H9 (cell line): ENCODE measurements at regions not wholly inside any gene's neighbourhood (a gene's known extent, or its start where the extent isn't known, plus 50 kb on each side); places are given as distances from the start of the nearest gene placed in this dataset.

Experiments
- DNase-seq: peaks from one replicate; pipeline ENCODE4 v3.0.0-alpha.2; 2017
- H2AFZ ChIP-seq: one replicate; pipeline ENCODE4 v1.6.1; 2013; ENCODE audit warnings: mild to moderate bottlenecking, low read length, control low read depth, moderate library complexity
- H2AK5ac ChIP-seq: 2 replicates; pipeline ENCODE4 v1.6.1; 2013; ENCODE audit warnings: low read length, control low read depth, mixed read lengths; ENCODE audit not compliant: insufficient read length
- H2BK120ac ChIP-seq: one replicate; pipeline ENCODE4 v1.6.1; 2013; ENCODE audit warnings: low read depth, mild to moderate bottlenecking, low read length, control low read depth, inconsistent platforms; ENCODE audit not compliant: poor library complexity, severe bottlenecking
- H2BK12ac ChIP-seq: 2 replicates; pipeline ENCODE4 v1.6.1; 2013; ENCODE audit warnings: low read length, control low read depth, mixed read lengths, low read depth; ENCODE audit not compliant: insufficient read length
- H2BK15ac ChIP-seq: 2 replicates; pipeline ENCODE4 v1.6.1; 2013; ENCODE audit warnings: low read depth, low read length, control low read depth
- H2BK20ac ChIP-seq: one replicate; pipeline ENCODE4 v1.6.1; 2013; ENCODE audit warnings: low read depth, mild to moderate bottlenecking, low read length, control low read depth, inconsistent platforms; ENCODE audit not compliant: poor library complexity, severe bottlenecking
- H2BK5ac ChIP-seq: 2 replicates; pipeline ENCODE4 v1.6.1; 2013; ENCODE audit warnings: low read length, control low read depth, mixed read lengths; ENCODE audit not compliant: insufficient read length
- H3K14ac ChIP-seq: 2 replicates; pipeline ENCODE4 v1.6.1; 2013; ENCODE audit warnings: low read length, control low read depth; ENCODE audit not compliant: insufficient read depth
- H3K18ac ChIP-seq: 2 replicates; pipeline ENCODE4 v1.6.1; 2013; ENCODE audit warnings: low read depth, mild to moderate bottlenecking, mixed read lengths, low read length, control low read depth; ENCODE audit not compliant: insufficient read length
- H3K23ac ChIP-seq: 2 replicates; pipeline ENCODE4 v1.6.1; 2013; ENCODE audit warnings: low read length, control low read depth, mixed read lengths, low read depth; ENCODE audit not compliant: insufficient read length
- H3K23me2 ChIP-seq: 2 replicates; pipeline ENCODE4 v1.6.1; 2013; ENCODE audit warnings: low read depth, mild to moderate bottlenecking, mixed read lengths, low read length, control low read depth; ENCODE audit not compliant: insufficient read length, poor library complexity, severe bottlenecking
- H3K27ac ChIP-seq: 2 replicates; pipeline ENCODE4 v1.5.1; 2013; ENCODE audit warnings: low read length, control low read depth, mixed read lengths, low read depth; ENCODE audit not compliant: insufficient read length
- H3K27me3 ChIP-seq: 2 replicates; pipeline ENCODE4 v1.6.1; 2013; ENCODE audit warnings: low read length, control low read depth, inconsistent platforms; ENCODE audit not compliant: insufficient read depth
- H3K4ac ChIP-seq: 2 replicates; pipeline ENCODE4 v1.6.1; 2013; ENCODE audit warnings: low read depth, mild to moderate bottlenecking, control low read depth, inconsistent platforms, low read length, moderate library complexity
- H3K4me1 ChIP-seq: 2 replicates; pipeline ENCODE4 v1.6.1; 2013; ENCODE audit warnings: low read length, control low read depth, inconsistent platforms; ENCODE audit not compliant: insufficient read depth
- H3K4me2 ChIP-seq: 2 replicates; pipeline ENCODE4 v1.6.1; 2013; ENCODE audit warnings: low read length, control low read depth, mixed read lengths; ENCODE audit not compliant: insufficient read length, insufficient read depth
- H3K56ac ChIP-seq: 2 replicates; pipeline ENCODE4 v1.6.1; 2013; ENCODE audit warnings: low read depth, mild to moderate bottlenecking, mixed read lengths, low read length, control low read depth; ENCODE audit not compliant: insufficient read length
- H3K79me1 ChIP-seq: 2 replicates; pipeline ENCODE4 v1.6.1; 2013; ENCODE audit warnings: low read depth, mild to moderate bottlenecking, moderate library complexity, low read length, control low read depth, inconsistent platforms; ENCODE audit not compliant: insufficient read depth, poor library complexity, severe bottlenecking
- H3K79me2 ChIP-seq: 2 replicates; pipeline ENCODE4 v1.6.1; 2013; ENCODE audit warnings: low read length, control low read depth, inconsistent platforms; ENCODE audit not compliant: insufficient read depth
- H3K9ac ChIP-seq: 2 replicates; pipeline ENCODE4 v1.6.1; 2013; ENCODE audit warnings: low read length, control low read depth, mixed read lengths; ENCODE audit not compliant: insufficient read length; ENCODE audit errors: extremely low read depth
- H3K9me3 ChIP-seq: one replicate; pipeline ENCODE4 v1.6.1; 2013; ENCODE audit warnings: low read depth, low read length, inconsistent platforms; ENCODE audit not compliant: control insufficient read depth
- H3T11ph ChIP-seq: one replicate; pipeline ENCODE4 v1.6.1; 2013; ENCODE audit warnings: mild to moderate bottlenecking, low read length, control low read depth, inconsistent platforms
- H4K20me1 ChIP-seq: one replicate; pipeline ENCODE4 v1.6.1; 2013; ENCODE audit not compliant: control insufficient read depth, insufficient read length, insufficient read depth
- H4K5ac ChIP-seq: 2 replicates; pipeline ENCODE4 v1.6.1; 2013; ENCODE audit warnings: low read depth, mild to moderate bottlenecking, mixed read lengths, low read length, control low read depth; ENCODE audit not compliant: insufficient read length
- H4K8ac ChIP-seq: replicated peaks from 2 replicates; pipeline ENCODE4 v1.6.1; 2013; ENCODE audit warnings: low read length, control low read depth, mixed read lengths, low read depth; ENCODE audit not compliant: insufficient read length
- H4K91ac ChIP-seq: 2 replicates; pipeline ENCODE4 v1.6.1; 2013; ENCODE audit warnings: low read depth, mild to moderate bottlenecking, moderate library complexity, mixed read lengths, low read length, control low read depth; ENCODE audit not compliant: insufficient read length
- H3K27ac Mint-ChIP-seq, 3 experiments: 2 replicates in 2 of 3; 3 replicates in 1 of 3; pipeline ENCODE4 v1.8.0; 2020 to 2021; ENCODE audit warnings: mixed read lengths in 3 of 3, mild to moderate bottlenecking in 1 of 3, moderate library complexity in 1 of 3
- H3K27me3 Mint-ChIP-seq: 2 replicates; pipeline ENCODE4 v1.8.0; 2021; ENCODE audit warnings: low read depth, mild to moderate bottlenecking, moderate library complexity, mixed read lengths
- H3K36me3 Mint-ChIP-seq, 3 experiments: 2 replicates in 2 of 3; 3 replicates in 1 of 3; pipeline ENCODE4 v1.8.0; 2020 to 2021; ENCODE audit warnings: low read depth in 3 of 3, mixed read lengths in 3 of 3; ENCODE audit not compliant: insufficient read depth in 1 of 3
- H3K4me1 Mint-ChIP-seq, 2 experiments: 2 replicates each; pipeline ENCODE4 v1.8.0; 2020; ENCODE audit warnings: mixed read lengths in 2 of 2
- H3K4me3 Mint-ChIP-seq, 2 experiments: 2 replicates in 1 of 2; 3 replicates in 1 of 2; pipeline ENCODE4 v1.8.0; 2020 to 2021; ENCODE audit warnings: mild to moderate bottlenecking in 2 of 2, mixed read lengths in 2 of 2, moderate library complexity in 1 of 2
- H3K9me3 Mint-ChIP-seq, 2 experiments: 2 replicates in 1 of 2; 3 replicates in 1 of 2; pipeline ENCODE4 v1.8.0; 2020; ENCODE audit warnings: mild to moderate bottlenecking in 2 of 2, mixed read lengths in 2 of 2, moderate library complexity in 1 of 2
- CTCF ChIP-seq: fragments of 200-600 bp; sonication (generic); conservative IDR thresholded peaks from 3 replicates; pipeline ENCODE4 v1.8.0; 2021; ENCODE audit warnings: antibody characterized with exemption, mild to moderate bottlenecking
- WGBS: extraction: QIAGEN DNeasy Blood & Tissue Kit; methylation state at CpG from one replicate; pipeline ENCODE4 v1.1.7; 2013; ENCODE audit warnings: missing lambda C conversion rate, low lambda C conversion rate, mixed read lengths; ENCODE audit not compliant: insufficient read length; ENCODE audit errors: extremely low coverage; 5-methylcytosine and 5-hydroxymethylcytosine counted together

- Histone ChIP-seq H2BK12ac (no peak overlapping the region), H3K4me2 (no peak overlapping the region), H3K18ac (no peak overlapping the region), H3K14ac (no peak overlapping the region), H4K8ac (no peak overlapping the region), H2BK20ac (no peak overlapping the region), H3K9ac (no peak overlapping the region), H4K91ac (no peak overlapping the region), H4K20me1 (no peaks in the 10 kb centered on the region), H3K27ac (no peak overlapping the region), H3K79me2 (no peaks in the 10 kb centered on the region), H4K5ac (no peak overlapping the region), H2BK5ac (no peak overlapping the region), H3K27me3 (no peaks in the 10 kb centered on the region), H2BK120ac (no peak overlapping the region), H3K4me1 (no peaks in the 10 kb centered on the region), H3K9me3 (no peaks in the 10 kb centered on the region), H3K23me2 (no peaks in the 10 kb centered on the region), H2AK5ac (no peak overlapping the region), H3K23ac (no peak overlapping the region), H2BK15ac (no peak overlapping the region), H3K4ac (no peak overlapping the region), H2AFZ (no peak overlapping the region), H3K56ac (no peak overlapping the region), H3K79me1 (no peaks in the 10 kb centered on the region), H3T11ph (no peak overlapping the region)
- H3K27ac Mint-ChIP-seq = no peak overlapping the region
- DNase-seq = no peak
- peaks cover 6 to 8% of the 10 kb centered on the region in 2 experiments; a peak in 3 of 5 replicates for H3K9me3 Mint-ChIP-seq
- no peak for TF ChIP-seq CTCF
- no peak overlapping the region for H3K4me3 Mint-ChIP-seq
- no peaks in the 10 kb centered on the region for H3K4me1 Mint-ChIP-seq
- WGBS = no CpG with 5 or more reads among the region's 6 CpGs
- no peaks in the 10 kb centered on the region; a peak in 1 of 7 replicates for H3K36me3 Mint-ChIP-seq
- peaks cover 3% of the 10 kb centered on the region for H3K27me3 Mint-ChIP-seq
Measured at GRCh38 chr7:155947051-155947450, 134.8 kb upstream of the SHH start.
